Fibroblast of lung (primary cell): ENCODE measurements at regions not wholly inside any gene's neighbourhood (a gene's known extent, or its start where the extent isn't known, plus 50 kb on each side); places are given as distances from the start of the nearest gene placed in this dataset.

Experiments used
- CTCF ChIP-seq, 2 donors: IDR thresholded peaks in 1 of 2; conservative IDR thresholded peaks in 1 of 2; 1 replicate in 1 of 2; 2 replicates in 1 of 2; pipeline ENCODE4 v1.5.1; 2011 to 2012; ENCODE audit warnings: low read length in 2 of 2, control low read depth in 1 of 2, inconsistent platforms in 1 of 2, low read depth in 1 of 2, mild to moderate bottlenecking in 1 of 2
- EZH2 ChIP-seq: IDR thresholded peaks from 2 replicates; pipeline ENCODE4 v1.5.1; 2012; ENCODE audit warnings: low read length, control low read depth, mild to moderate bottlenecking; ENCODE audit errors: missing control alignments

GRCh38 chr1:110768605-110769004 is 93.9 kb upstream of the KCNA3 start:
- TF ChIP-seq EZH2 (no peak), CTCF (conservative IDR thresholded peaks at IDR 0.05 in 1 of 2, IDR thresholded peaks at IDR 0.05 in 1 of 2; ENCODE audit: low read depth in 1 of 2, low read length in 2 of 2) (no peak)
